H9 (cell line): ENCODE measurements at regions not wholly inside any gene's neighbourhood (a gene's known extent, or its start where the extent isn't known, plus 50 kb on each side); places are given as distances from the start of the nearest gene placed in this dataset.

Experiments used
- DNase-seq: peaks from one replicate; pipeline ENCODE4 v3.0.0-alpha.2; 2017
- H2AFZ ChIP-seq: one replicate; pipeline ENCODE4 v1.6.1; 2013; ENCODE audit warnings: mild to moderate bottlenecking, low read length, control low read depth, moderate library complexity
- H2AK5ac ChIP-seq: 2 replicates; pipeline ENCODE4 v1.6.1; 2013; ENCODE audit warnings: low read length, control low read depth, mixed read lengths; ENCODE audit not compliant: insufficient read length
- H2BK120ac ChIP-seq: one replicate; pipeline ENCODE4 v1.6.1; 2013; ENCODE audit warnings: low read depth, mild to moderate bottlenecking, low read length, control low read depth, inconsistent platforms; ENCODE audit not compliant: poor library complexity, severe bottlenecking
- H2BK12ac ChIP-seq: 2 replicates; pipeline ENCODE4 v1.6.1; 2013; ENCODE audit warnings: low read length, control low read depth, mixed read lengths, low read depth; ENCODE audit not compliant: insufficient read length
- H2BK15ac ChIP-seq: 2 replicates; pipeline ENCODE4 v1.6.1; 2013; ENCODE audit warnings: low read depth, low read length, control low read depth
- H2BK20ac ChIP-seq: one replicate; pipeline ENCODE4 v1.6.1; 2013; ENCODE audit warnings: low read depth, mild to moderate bottlenecking, low read length, control low read depth, inconsistent platforms; ENCODE audit not compliant: poor library complexity, severe bottlenecking
- H2BK5ac ChIP-seq: 2 replicates; pipeline ENCODE4 v1.6.1; 2013; ENCODE audit warnings: low read length, control low read depth, mixed read lengths; ENCODE audit not compliant: insufficient read length
- H3K14ac ChIP-seq: 2 replicates; pipeline ENCODE4 v1.6.1; 2013; ENCODE audit warnings: low read length, control low read depth; ENCODE audit not compliant: insufficient read depth
- H3K18ac ChIP-seq: 2 replicates; pipeline ENCODE4 v1.6.1; 2013; ENCODE audit warnings: low read depth, mild to moderate bottlenecking, mixed read lengths, low read length, control low read depth; ENCODE audit not compliant: insufficient read length
- H3K23ac ChIP-seq: 2 replicates; pipeline ENCODE4 v1.6.1; 2013; ENCODE audit warnings: low read length, control low read depth, mixed read lengths, low read depth; ENCODE audit not compliant: insufficient read length
- H3K23me2 ChIP-seq: 2 replicates; pipeline ENCODE4 v1.6.1; 2013; ENCODE audit warnings: low read depth, mild to moderate bottlenecking, mixed read lengths, low read length, control low read depth; ENCODE audit not compliant: insufficient read length, poor library complexity, severe bottlenecking
- H3K27ac ChIP-seq: 2 replicates; pipeline ENCODE4 v1.5.1; 2013; ENCODE audit warnings: low read length, control low read depth, mixed read lengths, low read depth; ENCODE audit not compliant: insufficient read length
- H3K27me3 ChIP-seq: 2 replicates; pipeline ENCODE4 v1.6.1; 2013; ENCODE audit warnings: low read length, control low read depth, inconsistent platforms; ENCODE audit not compliant: insufficient read depth
- H3K4ac ChIP-seq: 2 replicates; pipeline ENCODE4 v1.6.1; 2013; ENCODE audit warnings: low read depth, mild to moderate bottlenecking, control low read depth, inconsistent platforms, low read length, moderate library complexity
- H3K4me1 ChIP-seq: 2 replicates; pipeline ENCODE4 v1.6.1; 2013; ENCODE audit warnings: low read length, control low read depth, inconsistent platforms; ENCODE audit not compliant: insufficient read depth
- H3K4me2 ChIP-seq: 2 replicates; pipeline ENCODE4 v1.6.1; 2013; ENCODE audit warnings: low read length, control low read depth, mixed read lengths; ENCODE audit not compliant: insufficient read length, insufficient read depth
- H3K56ac ChIP-seq: 2 replicates; pipeline ENCODE4 v1.6.1; 2013; ENCODE audit warnings: low read depth, mild to moderate bottlenecking, mixed read lengths, low read length, control low read depth; ENCODE audit not compliant: insufficient read length
- H3K79me1 ChIP-seq: 2 replicates; pipeline ENCODE4 v1.6.1; 2013; ENCODE audit warnings: low read depth, mild to moderate bottlenecking, moderate library complexity, low read length, control low read depth, inconsistent platforms; ENCODE audit not compliant: insufficient read depth, poor library complexity, severe bottlenecking
- H3K79me2 ChIP-seq: 2 replicates; pipeline ENCODE4 v1.6.1; 2013; ENCODE audit warnings: low read length, control low read depth, inconsistent platforms; ENCODE audit not compliant: insufficient read depth
- H3K9ac ChIP-seq: 2 replicates; pipeline ENCODE4 v1.6.1; 2013; ENCODE audit warnings: low read length, control low read depth, mixed read lengths; ENCODE audit not compliant: insufficient read length; ENCODE audit errors: extremely low read depth
- H3K9me3 ChIP-seq: one replicate; pipeline ENCODE4 v1.6.1; 2013; ENCODE audit warnings: low read depth, low read length, inconsistent platforms; ENCODE audit not compliant: control insufficient read depth
- H3T11ph ChIP-seq: one replicate; pipeline ENCODE4 v1.6.1; 2013; ENCODE audit warnings: mild to moderate bottlenecking, low read length, control low read depth, inconsistent platforms
- H4K20me1 ChIP-seq: one replicate; pipeline ENCODE4 v1.6.1; 2013; ENCODE audit not compliant: control insufficient read depth, insufficient read length, insufficient read depth
- H4K5ac ChIP-seq: 2 replicates; pipeline ENCODE4 v1.6.1; 2013; ENCODE audit warnings: low read depth, mild to moderate bottlenecking, mixed read lengths, low read length, control low read depth; ENCODE audit not compliant: insufficient read length
- H4K8ac ChIP-seq: replicated peaks from 2 replicates; pipeline ENCODE4 v1.6.1; 2013; ENCODE audit warnings: low read length, control low read depth, mixed read lengths, low read depth; ENCODE audit not compliant: insufficient read length
- H4K91ac ChIP-seq: 2 replicates; pipeline ENCODE4 v1.6.1; 2013; ENCODE audit warnings: low read depth, mild to moderate bottlenecking, moderate library complexity, mixed read lengths, low read length, control low read depth; ENCODE audit not compliant: insufficient read length
- H3K27ac Mint-ChIP-seq, 3 experiments: 2 replicates in 2 of 3; 3 replicates in 1 of 3; pipeline ENCODE4 v1.8.0; 2020 to 2021; ENCODE audit warnings: mixed read lengths in 3 of 3, mild to moderate bottlenecking in 1 of 3, moderate library complexity in 1 of 3
- H3K27me3 Mint-ChIP-seq: 2 replicates; pipeline ENCODE4 v1.8.0; 2021; ENCODE audit warnings: low read depth, mild to moderate bottlenecking, moderate library complexity, mixed read lengths
- H3K36me3 Mint-ChIP-seq, 3 experiments: 2 replicates in 2 of 3; 3 replicates in 1 of 3; pipeline ENCODE4 v1.8.0; 2020 to 2021; ENCODE audit warnings: low read depth in 3 of 3, mixed read lengths in 3 of 3; ENCODE audit not compliant: insufficient read depth in 1 of 3
- H3K4me1 Mint-ChIP-seq, 2 experiments: 2 replicates each; pipeline ENCODE4 v1.8.0; 2020; ENCODE audit warnings: mixed read lengths in 2 of 2
- H3K4me3 Mint-ChIP-seq, 2 experiments: 2 replicates in 1 of 2; 3 replicates in 1 of 2; pipeline ENCODE4 v1.8.0; 2020 to 2021; ENCODE audit warnings: mild to moderate bottlenecking in 2 of 2, mixed read lengths in 2 of 2, moderate library complexity in 1 of 2
- H3K9me3 Mint-ChIP-seq, 2 experiments: 2 replicates in 1 of 2; 3 replicates in 1 of 2; pipeline ENCODE4 v1.8.0; 2020; ENCODE audit warnings: mild to moderate bottlenecking in 2 of 2, mixed read lengths in 2 of 2, moderate library complexity in 1 of 2
- CTCF ChIP-seq: fragments of 200-600 bp; sonication (generic); conservative IDR thresholded peaks from 3 replicates; pipeline ENCODE4 v1.8.0; 2021; ENCODE audit warnings: antibody characterized with exemption, mild to moderate bottlenecking
- WGBS: extraction: QIAGEN DNeasy Blood & Tissue Kit; methylation state at CpG from one replicate; pipeline ENCODE4 v1.1.7; 2013; ENCODE audit warnings: missing lambda C conversion rate, low lambda C conversion rate, mixed read lengths; ENCODE audit not compliant: insufficient read length; ENCODE audit errors: extremely low coverage; 5-methylcytosine and 5-hydroxymethylcytosine counted together

DNA sequence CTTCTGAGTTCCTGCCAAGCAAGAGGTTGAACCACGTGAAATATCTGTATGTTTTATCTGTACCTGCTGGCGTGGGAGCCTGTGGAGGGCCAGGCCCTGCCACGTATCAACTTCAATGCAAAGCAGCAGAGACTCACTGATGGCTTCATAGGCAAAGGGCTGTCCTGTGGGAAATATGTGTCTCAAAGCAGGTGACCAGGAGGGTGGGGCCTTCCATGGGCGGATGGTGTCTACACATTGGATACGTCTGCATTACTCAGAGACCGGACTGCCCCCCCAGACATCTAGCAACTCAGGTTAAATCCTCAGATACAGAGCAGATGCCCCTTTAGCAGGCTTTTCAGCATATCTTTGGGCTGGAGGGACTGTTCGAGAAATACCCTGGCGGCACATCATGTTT, 210.8 kb upstream of the C1orf174 start:
- Mint-ChIP-seq H3K36me3 (peaks cover 0 to 12% (median 8%) of the 10 kb centered on the region in 3 experiments; a peak in 4 of 7 replicates), H3K9me3 (peaks cover 15 to 23% of the 10 kb centered on the region in 2 experiments)
- no CpG with 5 or more reads among the region's 8 CpGs for WGBS

More for the DNA sequence above, 210.8 kb upstream of the C1orf174 start:
- Mint-ChIP-seq H3K4me3 (no peak overlapping the region), H3K27me3 (peaks cover 24% of the 10 kb centered on the region), H3K4me1 (peaks cover 27 to 39% of the 10 kb centered on the region in 2 experiments), H3K27ac (no peak overlapping the region)
- Histone ChIP-seq H3K79me1 (no peaks in the 10 kb centered on the region), H3T11ph (no peak overlapping the region), H4K20me1 (no peaks in the 10 kb centered on the region), H3K4me2 (no peak overlapping the region), H2BK15ac (no peak overlapping the region), H2BK5ac (no peak overlapping the region), H4K5ac (no peak overlapping the region), H2AK5ac (no peak overlapping the region), H3K9ac (no peak overlapping the region), H3K9me3 (no peaks in the 10 kb centered on the region), H3K23me2 (peaks cover 3% of the 10 kb centered on the region), H4K91ac (no peak overlapping the region), H3K27me3 (no peaks in the 10 kb centered on the region), H2AFZ (no peak overlapping the region), H3K23ac (no peak overlapping the region), H2BK120ac (no peak overlapping the region), H4K8ac (no peak overlapping the region), H3K27ac (no peak overlapping the region), H3K4ac (no peak overlapping the region), H3K56ac (no peak overlapping the region), H3K18ac (no peak overlapping the region), H3K14ac (no peak overlapping the region), H2BK12ac (no peak overlapping the region), H2BK20ac (no peak overlapping the region), H3K4me1 (no peaks in the 10 kb centered on the region), H3K79me2 (no peaks in the 10 kb centered on the region)
- no peak for TF ChIP-seq CTCF
- no peak for DNase-seq
